Endothelial cell of umbilical vein (primary cell): ENCODE measurements at regions not wholly inside any gene's neighbourhood (a gene's known extent, or its start where the extent isn't known, plus 50 kb on each side); places are given as distances from the start of the nearest gene placed in this dataset.

Source experiments
- BruUV-seq: library from RNA; stranded (reverse); fragments of 400-500 nt; replicated peaks from 2 replicates; lab custom pipeline; 2021; lab: Mats Ljungman, UMichigan
- CTCF ChIA-PET: fragments of 300-600, 350-600 bp; sonication (Branson Sonifier 250); formaldehyde crosslinking; loops from one replicate; lab custom pipeline; 2021; ENCODE audit warnings: antibody characterized with exemption, inconsistent platforms; lab: Charles Lee
- POLR2A ChIA-PET: fragments of 300-600, 350-600 bp; sonication (Branson Sonifier 250); formaldehyde crosslinking; loops from one replicate; lab custom pipeline; 2021; ENCODE audit warnings: antibody characterized with exemption, inconsistent platforms; lab: Charles Lee
- DNase-seq: peaks from one replicate; pipeline ENCODE4 v3.0.0-alpha.2; 2011; ENCODE audit warnings: low read depth, low spot score
- FAIRE-seq: peaks from 2 replicates; lab custom pipeline; 2011; peaks lifted over from hg19 to GRCh38; lab: Jason Lieb, UNC
- H2AFZ ChIP-seq: 2 replicates; pipeline ENCODE4 v1.6.0; 2012; ENCODE audit warnings: low read depth, low read length, control low read depth, inconsistent platforms
- H3K27ac ChIP-seq: 2 replicates; pipeline ENCODE4 v1.5.1; 2011; ENCODE audit warnings: low read depth, mild to moderate bottlenecking, control low read depth, low read length, moderate library complexity; ENCODE audit not compliant: insufficient read depth
- H3K27me3 ChIP-seq, 2 experiments: 2 replicates each; pipeline versions ENCODE4 v1.6.0 to v1.6.1; 2011; ENCODE audit warnings: low read length in 2 of 2, mixed read lengths in 1 of 2; ENCODE audit not compliant: control insufficient read depth in 2 of 2, insufficient read depth in 2 of 2
- H3K36me3 ChIP-seq, 2 experiments: 2 replicates in 1 of 2; 3 replicates in 1 of 2; pipeline ENCODE4 v1.5.1; 2011; ENCODE audit warnings: low read length in 2 of 2, mild to moderate bottlenecking in 1 of 2, moderate library complexity in 1 of 2; ENCODE audit not compliant: control insufficient read depth in 2 of 2, insufficient read depth in 2 of 2; ENCODE audit errors: extremely low read depth in 1 of 2
- H3K4me1 ChIP-seq: 3 replicates; pipeline ENCODE4 v1.5.1; 2011; ENCODE audit warnings: mild to moderate bottlenecking, low read length; ENCODE audit not compliant: control insufficient read depth, insufficient read depth; ENCODE audit errors: extremely low read depth
- H3K4me2 ChIP-seq: 2 replicates; pipeline ENCODE4 v1.6.1; 2011; ENCODE audit warnings: low read length, control low read depth, mixed read lengths; ENCODE audit not compliant: insufficient read depth
- H3K4me3 ChIP-seq, 3 experiments: fragments of 200-600 bp in 1 of 3; sonication (generic), shearing (Covaris generic) in 1 of 3; replicated peaks in 1 of 3; 2 replicates each; pipeline ENCODE4 v1.5.1; 2011 to 2016; ENCODE audit warnings: control low read depth in 3 of 3, low read length in 3 of 3, mild to moderate bottlenecking in 2 of 3, inconsistent platforms in 1 of 3, low read depth in 1 of 3, moderate library complexity in 1 of 3; ENCODE audit not compliant: insufficient read depth in 1 of 3
- H3K79me2 ChIP-seq: 2 replicates; pipeline ENCODE4 v1.6.0; 2012; ENCODE audit warnings: low read length, inconsistent platforms; ENCODE audit not compliant: control insufficient read depth, insufficient read depth
- H3K9ac ChIP-seq: replicated peaks from 2 replicates; pipeline ENCODE3; 2011; ENCODE audit warnings: low read length, control low read depth; ENCODE audit not compliant: insufficient read depth; ENCODE audit errors: extremely low read depth
- H3K9me1 ChIP-seq: replicated peaks from 3 replicates; pipeline ENCODE4 v1.6.0; 2011; ENCODE audit warnings: mild to moderate bottlenecking, low read length; ENCODE audit not compliant: control insufficient read depth, insufficient read depth; ENCODE audit errors: extremely low read depth
- H3K9me3 ChIP-seq: replicated peaks from 2 replicates; pipeline ENCODE4 v1.5.1; 2012; ENCODE audit warnings: low read length, inconsistent platforms; ENCODE audit not compliant: control insufficient read depth, insufficient read depth
- H4K20me1 ChIP-seq: replicated peaks from 2 replicates; pipeline ENCODE3; 2011; ENCODE audit warnings: mild to moderate bottlenecking, low read length; ENCODE audit not compliant: control insufficient read depth, insufficient read depth; ENCODE audit errors: extremely low read depth
- EZH2 ChIP-seq: IDR thresholded peaks from 2 replicates; pipeline ENCODE4 v1.6.1; 2012; ENCODE audit warnings: borderline replicate concordance, low read depth, mild to moderate bottlenecking, moderate library complexity, low read length, inconsistent platforms; ENCODE audit not compliant: severe bottlenecking
- GATA2 ChIP-seq: IDR thresholded peaks from 2 replicates; pipeline ENCODE4 v1.7.0; 2011; ENCODE audit warnings: low read depth, mild to moderate bottlenecking, moderate library complexity, mixed read lengths, low read length; ENCODE audit not compliant: insufficient read length, insufficient read depth
- JUN ChIP-seq: IDR thresholded peaks from 2 replicates; pipeline ENCODE4 v1.6.1; 2011; ENCODE audit warnings: borderline replicate concordance, low read depth; ENCODE audit not compliant: insufficient read length, insufficient read depth
- MAX ChIP-seq: IDR thresholded peaks from 2 replicates; pipeline ENCODE4 v1.6.1; 2011; ENCODE audit not compliant: insufficient read depth, insufficient read length
- MYC ChIP-seq: IDR thresholded peaks from one replicate; pipeline ENCODE4 v1.6.1; 2011; ENCODE audit warnings: mild to moderate bottlenecking, low read depth, low read length
- POLR2A ChIP-seq: IDR thresholded peaks from 2 replicates; pipeline ENCODE4 v1.6.1; 2012; ENCODE audit warnings: low read depth, mild to moderate bottlenecking, control low read depth, low read length
- dilution Hi-C: fragments of 300-500 bp; cut with MboI; formaldehyde crosslinking; loops from one replicate; pipeline ENCODE4 v1.15.0; 2019; ENCODE audit warnings: low sequenced_read_pairs; ENCODE audit not compliant: extremely low pct_ligation_motif_present
- intact Hi-C: fragments of 100-400 bp; cut with micrococcal nuclease; formaldehyde crosslinking; loops from one replicate; pipeline ENCODE4 v1.10.0; 2022
- TF ChIP-seq, protein P1 (sequence below), 2 donors: IDR thresholded peaks; 1 replicate in 1 of 2; 2 replicates in 1 of 2; pipeline ENCODE4 v1.5.1; 2011; ENCODE audit warnings: low read length in 2 of 2, mild to moderate bottlenecking in 2 of 2, moderate library complexity in 2 of 2, control low read depth in 1 of 2, inconsistent platforms in 1 of 2, low read depth in 1 of 2; ENCODE audit not compliant: insufficient read depth in 1 of 2; ENCODE audit errors: extremely low read depth in 1 of 2

GRCh38 chr13:84238381-84238780, 356.1 kb upstream of the SLITRK1 start:
- no peaks in the 10 kb centered on the region for H4K20me1 ChIP-seq
- no peak for FAIRE-seq
- no peak for DNase-seq
- H3K9ac ChIP-seq = no peak overlapping the region
- no peaks in the 10 kb centered on the region for H3K9me3 ChIP-seq
- H3K36me3 ChIP-seq = no peaks in the 10 kb centered on the region
- intact Hi-C loops = no loop called here
- TF ChIP-seq, protein P1, sequence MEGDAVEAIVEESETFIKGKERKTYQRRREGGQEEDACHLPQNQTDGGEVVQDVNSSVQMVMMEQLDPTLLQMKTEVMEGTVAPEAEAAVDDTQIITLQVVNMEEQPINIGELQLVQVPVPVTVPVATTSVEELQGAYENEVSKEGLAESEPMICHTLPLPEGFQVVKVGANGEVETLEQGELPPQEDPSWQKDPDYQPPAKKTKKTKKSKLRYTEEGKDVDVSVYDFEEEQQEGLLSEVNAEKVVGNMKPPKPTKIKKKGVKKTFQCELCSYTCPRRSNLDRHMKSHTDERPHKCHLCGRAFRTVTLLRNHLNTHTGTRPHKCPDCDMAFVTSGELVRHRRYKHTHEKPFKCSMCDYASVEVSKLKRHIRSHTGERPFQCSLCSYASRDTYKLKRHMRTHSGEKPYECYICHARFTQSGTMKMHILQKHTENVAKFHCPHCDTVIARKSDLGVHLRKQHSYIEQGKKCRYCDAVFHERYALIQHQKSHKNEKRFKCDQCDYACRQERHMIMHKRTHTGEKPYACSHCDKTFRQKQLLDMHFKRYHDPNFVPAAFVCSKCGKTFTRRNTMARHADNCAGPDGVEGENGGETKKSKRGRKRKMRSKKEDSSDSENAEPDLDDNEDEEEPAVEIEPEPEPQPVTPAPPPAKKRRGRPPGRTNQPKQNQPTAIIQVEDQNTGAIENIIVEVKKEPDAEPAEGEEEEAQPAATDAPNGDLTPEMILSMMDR (IDR thresholded peaks at IDR 0.05; ENCODE audit: extremely low read depth in 1 of 2, insufficient read depth in 1 of 2, low read depth in 1 of 2, low read length in 2 of 2) = no peak
- no peak for TF ChIP-seq MAX
- TF ChIP-seq MYC = no peak
- TF ChIP-seq JUN = no peak
- TF ChIP-seq POLR2A = no peak
- no peak for TF ChIP-seq GATA2
- no peak for TF ChIP-seq EZH2
- H3K27me3 ChIP-seq = no peaks in the 10 kb centered on the region
- no TSS peak for BruUV-seq
- H3K4me3 ChIP-seq = no peak overlapping the region
- H2AFZ ChIP-seq = no peak overlapping the region
- H3K27ac ChIP-seq = no peak overlapping the region
- dilution Hi-C loops = no loop called here
- H3K79me2 ChIP-seq = no peaks in the 10 kb centered on the region
- no peak overlapping the region for H3K4me2 ChIP-seq
- ChIA-PET POLR2A (no interaction called here), CTCF (no interaction called here)
- no peaks in the 10 kb centered on the region for H3K4me1 ChIP-seq
- H3K9me1 ChIP-seq = no peaks in the 10 kb centered on the region
